ENCODE measurements at regions not wholly inside any gene's neighbourhood (a gene's known extent, or its start where the extent isn't known, plus 50 kb on each side); places are given as distances from the start of the nearest gene placed in this dataset.

GRCh38 chr15:31870328-31871165 is 159.8 kb upstream of the CHRNA7 start, which contains the start of gene OTUD7A:
- TF ChIP-seq EZH2 (IDR thresholded peaks at IDR 0.05) (no peak), POLR2AphosphoS5 (IDR thresholded peaks at IDR 0.05; ENCODE audit: borderline replicate concordance, low read depth, low read length) (peak; percentile 20; the same call in 1 of the 2 replicates)
